Panc1 (cell line): ENCODE measurements at regions not wholly inside any gene's neighbourhood (a gene's known extent, or its start where the extent isn't known, plus 50 kb on each side); places are given as distances from the start of the nearest gene placed in this dataset.

Source experiments
- ATAC-seq: fragments of 200-7000 bp; cut with Tn5 transposase; 2 replicates; pipeline ENCODE4 v1.9.1; 2020; ENCODE audit warnings: mild to moderate bottlenecking, moderate library complexity
- BruUV-seq: library from RNA; stranded (reverse); fragments of 400-500 nt; replicated peaks from 2 replicates; lab custom pipeline; 2021; lab: Mats Ljungman, UMichigan
- CTCF ChIA-PET: fragments of 300-600 bp; sonication (Branson Sonifier 250); formaldehyde crosslinking; loops from one replicate; lab custom pipeline; 2022; ENCODE audit warnings: antibody characterized with exemption; lab: Charles Lee
- POLR2A ChIA-PET: fragments of 300-600 bp; sonication (Branson Sonifier 250); formaldehyde crosslinking; loops from one replicate; lab custom pipeline; 2022; ENCODE audit warnings: antibody characterized with exemption; lab: Charles Lee
- DNase-seq: peaks from one replicate; pipeline ENCODE4 v3.0.0-alpha.2; 2010; ENCODE audit warnings: low read depth, low spot score
- H3K27ac ChIP-seq: 2 replicates; pipeline ENCODE4 v1.5.1; 2011; ENCODE audit warnings: mild to moderate bottlenecking, low read length, inconsistent platforms
- H3K27me3 ChIP-seq: fragments of 200-500 bp; sonication (Bioruptor generic); 2 replicates; pipeline ENCODE4 v1.6.0; 2014; ENCODE audit warnings: low read length, inconsistent platforms; ENCODE audit not compliant: control insufficient read depth, insufficient read depth
- H3K36me3 ChIP-seq: fragments of 200-500 bp; sonication (Bioruptor generic); 2 replicates; pipeline ENCODE4 v1.5.1; 2014; ENCODE audit warnings: inconsistent platforms, mild to moderate bottlenecking, low read length, moderate library complexity; ENCODE audit not compliant: control insufficient read depth, insufficient read depth
- H3K4me1 ChIP-seq: 2 replicates; pipeline ENCODE4 v1.5.1; 2011; ENCODE audit warnings: inconsistent platforms, mild to moderate bottlenecking, low read length, moderate library complexity; ENCODE audit not compliant: control insufficient read depth, insufficient read depth
- H3K4me3 ChIP-seq, 2 experiments: 2 replicates each; pipeline ENCODE4 v1.5.1; 2011 to 2012; ENCODE audit warnings: low read depth in 2 of 2, low read length in 2 of 2, mild to moderate bottlenecking in 2 of 2, inconsistent platforms in 1 of 2, moderate library complexity in 1 of 2
- H3K9me3 ChIP-seq: fragments of 200-500 bp; sonication (Bioruptor generic); 2 replicates; pipeline ENCODE4 v1.5.1; 2014; ENCODE audit warnings: low read depth, mild to moderate bottlenecking, inconsistent platforms, low read length, moderate library complexity; ENCODE audit not compliant: control insufficient read depth, insufficient read depth
- CTCF ChIP-seq: fragments of 450-650 bp; IDR thresholded peaks from 2 replicates; pipeline ENCODE4 v1.5.1; 2017; ENCODE audit warnings: mild to moderate bottlenecking
- POLR2AphosphoS5 ChIP-seq: IDR thresholded peaks from 2 replicates; pipeline ENCODE4 v1.6.1; 2012; ENCODE audit warnings: mild to moderate bottlenecking, low read depth, low read length, moderate library complexity
- REST ChIP-seq, 2 experiments: IDR thresholded peaks; 2 replicates each; pipeline ENCODE4 v1.6.1; 2011 to 2012; ENCODE audit warnings: low read depth in 2 of 2, control low read depth in 1 of 2, low read length in 1 of 2, mild to moderate bottlenecking in 1 of 2, moderate library complexity in 1 of 2; ENCODE audit not compliant: insufficient read depth in 1 of 2
- SIN3A ChIP-seq: IDR thresholded peaks from 2 replicates; pipeline ENCODE4 v1.6.1; 2012; ENCODE audit warnings: low read depth, mild to moderate bottlenecking, low read length, moderate library complexity, borderline replicate concordance; ENCODE audit not compliant: insufficient read depth
- TCF7L2 ChIP-seq: IDR thresholded peaks from 2 replicates; pipeline ENCODE4 v1.6.1; 2011; ENCODE audit warnings: mild to moderate bottlenecking, low read depth, low read length, inconsistent platforms
- in situ Hi-C: cut with HindIII; loops from 2 replicates; pipeline ENCODE4 v1.10.0; 2016; ENCODE audit warnings: low sequenced_read_pairs, low pct_unique_long_range_greater_than_20kb
- intact Hi-C: fragments of 100-400 bp; cut with micrococcal nuclease; formaldehyde crosslinking; loops from one replicate; pipeline ENCODE4 v1.10.0; 2022; ENCODE audit not compliant: unreplicated experiment

GRCh38 chr4:171583790-171584189, 229.4 kb upstream of the GALNTL6 start:
- ChIA-PET CTCF (no interaction called here), POLR2A (no interaction called here)
- no TSS peak for BruUV-seq
- Histone ChIP-seq H3K36me3 (no peaks in the 10 kb centered on the region), H3K27me3 (no peaks in the 10 kb centered on the region), H3K27ac (no peak overlapping the region), H3K4me3 (no peak overlapping the region), H3K4me1 (no peaks in the 10 kb centered on the region), H3K9me3 (no peaks in the 10 kb centered on the region)
- ATAC-seq (no peak), DNase-seq (no peak)
- TF ChIP-seq REST (IDR thresholded peaks at IDR 0.05; ENCODE audit: insufficient read depth in 1 of 2, low read depth in 2 of 2, low read length in 1 of 2): no peak
- TF ChIP-seq SIN3A: no peak
- TF ChIP-seq TCF7L2: no peak
- TF ChIP-seq CTCF: no peak
- TF ChIP-seq POLR2AphosphoS5: no peak
- in situ Hi-C loops: no loop called here
- intact Hi-C loops: no loop called here

GRCh38 chr4:171582961-171583581, 230.1 kb upstream of the GALNTL6 start:
- intact Hi-C loops: no loop called here
- ATAC-seq: no peak
- no peak for TF ChIP-seq TCF7L2
- TF ChIP-seq POLR2AphosphoS5: no peak
- no peak for TF ChIP-seq SIN3A
- no peak for TF ChIP-seq REST (IDR thresholded peaks at IDR 0.05; ENCODE audit: insufficient read depth in 1 of 2, low read depth in 2 of 2, low read length in 1 of 2)
- no peak for TF ChIP-seq CTCF

More at GRCh38 chr4:171582961-171583581, 230.1 kb upstream of the GALNTL6 start:
- H3K27ac ChIP-seq: no peak overlapping the region
- CTCF ChIA-PET: no interaction called here
- H3K4me1 ChIP-seq: no peaks in the 10 kb centered on the region
- H3K9me3 ChIP-seq: no peaks in the 10 kb centered on the region
- no TSS peak for BruUV-seq
- in situ Hi-C loops: no loop called here
- no peak overlapping the region for H3K4me3 ChIP-seq
- no peak for DNase-seq
- POLR2A ChIA-PET: interaction anchor here (0.6 kb wide), 1 partner anchor 469 kb away, joined by 3 read pairs; no protein-coding TSS in a partner anchor
- H3K27me3 ChIP-seq: no peaks in the 10 kb centered on the region
- no peaks in the 10 kb centered on the region for H3K36me3 ChIP-seq
